WTC11 (cell line): ENCODE measurements at regions not wholly inside any gene's neighbourhood (a gene's known extent, or its start where the extent isn't known, plus 50 kb on each side); places are given as distances from the start of the nearest gene placed in this dataset.

Experiments used
- ARID4B ChIP-seq: sonication (generic); formaldehyde crosslinking; IDR thresholded peaks from 2 replicates; pipeline ENCODE4 v1.8.0; 2023; ENCODE audit warnings: missing genetic modification reagents, mild to moderate bottlenecking, borderline replicate concordance
- ATF3 ChIP-seq: sonication (generic); formaldehyde crosslinking; conservative IDR thresholded peaks from 2 replicates; pipeline ENCODE4 v1.8.1; 2022; ENCODE audit warnings: mild to moderate bottlenecking, missing genetic modification reagents
- ELF4 ChIP-seq: sonication (generic); formaldehyde crosslinking; IDR thresholded peaks from 2 replicates; pipeline ENCODE4 v1.8.1; 2022; ENCODE audit warnings: low read depth, mild to moderate bottlenecking, moderate library complexity, missing genetic modification reagents
- NFE2L1 ChIP-seq: sonication (generic); formaldehyde crosslinking; IDR thresholded peaks from 2 replicates; pipeline ENCODE4 v1.8.1; 2023; ENCODE audit warnings: missing genetic modification reagents
- NR2C2 ChIP-seq: sonication (generic); formaldehyde crosslinking; IDR thresholded peaks from 2 replicates; pipeline ENCODE4 v1.8.0; 2022; ENCODE audit warnings: mild to moderate bottlenecking, missing genetic modification reagents
- SP1 ChIP-seq: sonication (generic); formaldehyde crosslinking; conservative IDR thresholded peaks from 2 replicates; pipeline ENCODE4 v1.8.1; 2022; ENCODE audit warnings: missing genetic modification reagents
- TEAD4 ChIP-seq: sonication (generic); formaldehyde crosslinking; IDR thresholded peaks from 2 replicates; pipeline ENCODE4 v1.8.0; 2022; ENCODE audit warnings: mild to moderate bottlenecking, missing genetic modification reagents
- ZBTB21 ChIP-seq: sonication (generic); formaldehyde crosslinking; IDR thresholded peaks from 2 replicates; pipeline ENCODE4 v1.8.1; 2023; ENCODE audit warnings: mild to moderate bottlenecking, missing genetic modification reagents, borderline replicate concordance
- ZNF423 ChIP-seq: fragments of 250-450 bp; sonication (Bioruptor Pico); IDR thresholded peaks from 2 replicates; pipeline ENCODE4 v2.1.2; 2022; ENCODE audit warnings: mild to moderate bottlenecking, moderate library complexity
- TF ChIP-seq, protein P1 (sequence below): sonication (generic); formaldehyde crosslinking; conservative IDR thresholded peaks from 2 replicates; pipeline ENCODE4 v1.8.1; 2023; ENCODE audit warnings: mild to moderate bottlenecking, low read depth, missing genetic modification reagents, moderate library complexity
- TF ChIP-seq, protein P2 (sequence below): fragments of 200-600 bp; IDR thresholded peaks from 2 replicates; pipeline ENCODE4 v1.8.0; 2022; ENCODE audit warnings: antibody characterized with exemption
- TF ChIP-seq, protein P3 (sequence below): sonication (generic); formaldehyde crosslinking; IDR thresholded peaks from 2 replicates; pipeline ENCODE4 v1.8.1; 2023; ENCODE audit warnings: mild to moderate bottlenecking, missing genetic modification reagents, moderate library complexity

GRCh38 chr12:93126069-93126474 lies 197.0 kb upstream of the EEA1 start:
- TF ChIP-seq, protein P1, sequence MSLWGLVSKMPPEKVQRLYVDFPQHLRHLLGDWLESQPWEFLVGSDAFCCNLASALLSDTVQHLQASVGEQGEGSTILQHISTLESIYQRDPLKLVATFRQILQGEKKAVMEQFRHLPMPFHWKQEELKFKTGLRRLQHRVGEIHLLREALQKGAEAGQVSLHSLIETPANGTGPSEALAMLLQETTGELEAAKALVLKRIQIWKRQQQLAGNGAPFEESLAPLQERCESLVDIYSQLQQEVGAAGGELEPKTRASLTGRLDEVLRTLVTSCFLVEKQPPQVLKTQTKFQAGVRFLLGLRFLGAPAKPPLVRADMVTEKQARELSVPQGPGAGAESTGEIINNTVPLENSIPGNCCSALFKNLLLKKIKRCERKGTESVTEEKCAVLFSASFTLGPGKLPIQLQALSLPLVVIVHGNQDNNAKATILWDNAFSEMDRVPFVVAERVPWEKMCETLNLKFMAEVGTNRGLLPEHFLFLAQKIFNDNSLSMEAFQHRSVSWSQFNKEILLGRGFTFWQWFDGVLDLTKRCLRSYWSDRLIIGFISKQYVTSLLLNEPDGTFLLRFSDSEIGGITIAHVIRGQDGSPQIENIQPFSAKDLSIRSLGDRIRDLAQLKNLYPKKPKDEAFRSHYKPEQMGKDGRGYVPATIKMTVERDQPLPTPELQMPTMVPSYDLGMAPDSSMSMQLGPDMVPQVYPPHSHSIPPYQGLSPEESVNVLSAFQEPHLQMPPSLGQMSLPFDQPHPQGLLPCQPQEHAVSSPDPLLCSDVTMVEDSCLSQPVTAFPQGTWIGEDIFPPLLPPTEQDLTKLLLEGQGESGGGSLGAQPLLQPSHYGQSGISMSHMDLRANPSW, result no peak
- TF ChIP-seq NFE2L1 (CRISPR knock-in tag), result no peak
- TF ChIP-seq, protein P2, sequence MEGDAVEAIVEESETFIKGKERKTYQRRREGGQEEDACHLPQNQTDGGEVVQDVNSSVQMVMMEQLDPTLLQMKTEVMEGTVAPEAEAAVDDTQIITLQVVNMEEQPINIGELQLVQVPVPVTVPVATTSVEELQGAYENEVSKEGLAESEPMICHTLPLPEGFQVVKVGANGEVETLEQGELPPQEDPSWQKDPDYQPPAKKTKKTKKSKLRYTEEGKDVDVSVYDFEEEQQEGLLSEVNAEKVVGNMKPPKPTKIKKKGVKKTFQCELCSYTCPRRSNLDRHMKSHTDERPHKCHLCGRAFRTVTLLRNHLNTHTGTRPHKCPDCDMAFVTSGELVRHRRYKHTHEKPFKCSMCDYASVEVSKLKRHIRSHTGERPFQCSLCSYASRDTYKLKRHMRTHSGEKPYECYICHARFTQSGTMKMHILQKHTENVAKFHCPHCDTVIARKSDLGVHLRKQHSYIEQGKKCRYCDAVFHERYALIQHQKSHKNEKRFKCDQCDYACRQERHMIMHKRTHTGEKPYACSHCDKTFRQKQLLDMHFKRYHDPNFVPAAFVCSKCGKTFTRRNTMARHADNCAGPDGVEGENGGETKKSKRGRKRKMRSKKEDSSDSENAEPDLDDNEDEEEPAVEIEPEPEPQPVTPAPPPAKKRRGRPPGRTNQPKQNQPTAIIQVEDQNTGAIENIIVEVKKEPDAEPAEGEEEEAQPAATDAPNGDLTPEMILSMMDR, result no peak
- TF ChIP-seq SP1 (CRISPR knock-in tag), result no peak
- no peak for TF ChIP-seq ELF4
- TF ChIP-seq ZBTB21 (CRISPR knock-in tag), result no peak
- no peak for TF ChIP-seq TEAD4
- TF ChIP-seq ARID4B (CRISPR knock-in tag), result no peak
- TF ChIP-seq NR2C2 (CRISPR knock-in tag), result no peak
- no peak for TF ChIP-seq ATF3 (CRISPR knock-in tag)
- TF ChIP-seq, protein P3, sequence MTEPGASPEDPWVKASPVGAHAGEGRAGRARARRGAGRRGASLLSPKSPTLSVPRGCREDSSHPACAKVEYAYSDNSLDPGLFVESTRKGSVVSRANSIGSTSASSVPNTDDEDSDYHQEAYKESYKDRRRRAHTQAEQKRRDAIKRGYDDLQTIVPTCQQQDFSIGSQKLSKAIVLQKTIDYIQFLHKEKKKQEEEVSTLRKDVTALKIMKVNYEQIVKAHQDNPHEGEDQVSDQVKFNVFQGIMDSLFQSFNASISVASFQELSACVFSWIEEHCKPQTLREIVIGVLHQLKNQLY (CRISPR knock-in tag), result no peak
- no peak for TF ChIP-seq ZNF423 (CRISPR knock-in tag)
